HEK293 (cell line): ENCODE measurements at regions not wholly inside any gene's neighbourhood (a gene's known extent, or its start where the extent isn't known, plus 50 kb on each side); places are given as distances from the start of the nearest gene placed in this dataset.

Experiments
- CTCF ChIA-PET: fragments of 350-600 bp; formaldehyde crosslinking; extraction: SDS; loops from one replicate; lab custom pipeline; 2021; ENCODE audit warnings: antibody characterized with exemption; lab: Yijun Ruan, JAX
- POLR2A ChIA-PET: fragments of 300-600 bp; formaldehyde crosslinking; extraction: SDS; loops from one replicate; lab custom pipeline; 2020; ENCODE audit warnings: antibody characterized with exemption, inconsistent platforms; lab: Yijun Ruan, JAX
- H3K27ac ChIP-seq: fragments of 200-500 bp; sonication (Bioruptor generic); 2 replicates; pipeline ENCODE4 v1.5.1; 2014; ENCODE audit warnings: low read depth, low read length, control low read depth, inconsistent platforms; ENCODE audit errors: extremely low read depth
- H3K36me3 ChIP-seq, 2 experiments: fragments of 200-500 bp in 1 of 2; sonication (Bioruptor generic) in 1 of 2; 1 replicate in 1 of 2; 2 replicates in 1 of 2; pipeline ENCODE4 v1.5.1; 2014 to 2017; ENCODE audit warnings: inconsistent platforms in 2 of 2, low read length in 2 of 2; ENCODE audit not compliant: control insufficient read depth in 2 of 2, insufficient read depth in 1 of 2
- H3K4me1 ChIP-seq: fragments of 200-500 bp; sonication (Bioruptor generic); 2 replicates; pipeline ENCODE4 v1.5.1; 2014; ENCODE audit warnings: mild to moderate bottlenecking, low read length, inconsistent platforms; ENCODE audit not compliant: control insufficient read depth, insufficient read depth
- H3K4me3 ChIP-seq: 2 replicates; pipeline ENCODE4 v1.5.1; 2011; ENCODE audit warnings: low read depth, mild to moderate bottlenecking, control low read depth, low read length, moderate library complexity
- H3K9me3 ChIP-seq: fragments of 200-500 bp; sonication (Bioruptor generic); 2 replicates; pipeline ENCODE4 v1.5.1; 2014; ENCODE audit warnings: low read depth, low read length, inconsistent platforms; ENCODE audit not compliant: control insufficient read depth, insufficient read depth
- BCL11A ChIP-seq: fragments of 450-650 bp; formaldehyde crosslinking; IDR thresholded peaks from 2 replicates; pipeline ENCODE4 v1.5.1; 2016; ENCODE audit warnings: low read depth, missing biosample characterization, missing genetic modification characterization
- BCL6B ChIP-seq: fragments of 450-650 bp; formaldehyde crosslinking; IDR thresholded peaks from 2 replicates; pipeline ENCODE4 v1.5.1; 2017; ENCODE audit warnings: missing biosample characterization, missing genetic modification characterization
- GLI2 ChIP-seq: fragments of 450-650 bp; formaldehyde crosslinking; IDR thresholded peaks from 2 replicates; pipeline ENCODE4; 2017; ENCODE audit warnings: missing biosample characterization, missing genetic modification characterization, low read depth, borderline replicate concordance
- GLIS1 ChIP-seq: fragments of 450-650 bp; formaldehyde crosslinking; IDR thresholded peaks from 2 replicates; pipeline ENCODE4 v1.5.1; 2016; ENCODE audit warnings: missing biosample characterization, missing genetic modification characterization
- GLIS2 ChIP-seq: fragments of 450-650 bp; formaldehyde crosslinking; IDR thresholded peaks from 2 replicates; pipeline ENCODE4 v1.5.1; 2016; ENCODE audit warnings: missing biosample characterization, missing genetic modification characterization
- KLF17 ChIP-seq: fragments of 450-650 bp; formaldehyde crosslinking; IDR thresholded peaks from 2 replicates; pipeline ENCODE4 v1.5.1; 2016; ENCODE audit warnings: missing biosample characterization, missing genetic modification characterization
- MYNN ChIP-seq: fragments of 450-650 bp; formaldehyde crosslinking; IDR thresholded peaks from 2 replicates; pipeline ENCODE4 v1.5.1; 2016; ENCODE audit warnings: missing biosample characterization, missing genetic modification characterization, borderline replicate concordance
- PRDM1 ChIP-seq: fragments of 450-650 bp; formaldehyde crosslinking; IDR thresholded peaks from 2 replicates; pipeline ENCODE4; 2016; ENCODE audit warnings: missing biosample characterization, missing genetic modification characterization
- SETDB1 ChIP-seq: IDR thresholded peaks from one replicate; pipeline ENCODE4 v1.6.1; 2017; ENCODE audit warnings: mild to moderate bottlenecking, low read length, moderate library complexity, mixed read lengths; ENCODE audit not compliant: insufficient read length
- SP7 ChIP-seq: fragments of 450-650 bp; formaldehyde crosslinking; IDR thresholded peaks from 2 replicates; pipeline ENCODE4 v1.5.1; 2016; ENCODE audit warnings: missing biosample characterization, missing genetic modification characterization
- WT1 ChIP-seq: fragments of 450-650 bp; formaldehyde crosslinking; IDR thresholded peaks from 2 replicates; pipeline ENCODE4 v1.5.1; 2016; ENCODE audit warnings: missing biosample characterization, missing genetic modification characterization
- YY1 ChIP-seq: fragments of 450-650 bp; formaldehyde crosslinking; IDR thresholded peaks from 2 replicates; pipeline ENCODE4 v1.5.1; 2018; ENCODE audit warnings: missing biosample characterization, missing genetic modification characterization
- YY2 ChIP-seq: fragments of 450-650 bp; formaldehyde crosslinking; IDR thresholded peaks from 2 replicates; pipeline ENCODE4 v1.5.1; 2016; ENCODE audit warnings: missing biosample characterization, missing genetic modification characterization
- ZIC2 ChIP-seq: fragments of 450-650 bp; formaldehyde crosslinking; IDR thresholded peaks from 2 replicates; pipeline ENCODE4 v1.5.1; 2016; ENCODE audit warnings: missing biosample characterization, missing genetic modification characterization
- ZNF121 ChIP-seq: fragments of 450-650 bp; formaldehyde crosslinking; IDR thresholded peaks from 2 replicates; pipeline ENCODE4 v1.5.1; 2016; ENCODE audit warnings: missing biosample characterization, missing genetic modification characterization
- ZNF146 ChIP-seq: fragments of 450-650 bp; formaldehyde crosslinking; IDR thresholded peaks from 2 replicates; pipeline ENCODE4 v1.5.1; 2016; ENCODE audit warnings: missing biosample characterization, missing genetic modification characterization
- ZNF157 ChIP-seq: fragments of 450-650 bp; formaldehyde crosslinking; IDR thresholded peaks from 2 replicates; pipeline ENCODE4 v1.5.1; 2016; ENCODE audit warnings: missing biosample characterization, missing genetic modification characterization
- ZNF211 ChIP-seq: fragments of 450-650 bp; formaldehyde crosslinking; IDR thresholded peaks from 2 replicates; pipeline ENCODE4 v1.5.1; 2016; ENCODE audit warnings: low read depth, missing biosample characterization, missing genetic modification characterization
- ZNF433 ChIP-seq: fragments of 450-650 bp; formaldehyde crosslinking; IDR thresholded peaks from 2 replicates; pipeline ENCODE4 v1.5.1; 2016; ENCODE audit warnings: missing biosample characterization, missing genetic modification characterization, low read depth
- ZNF521 ChIP-seq: fragments of 450-650 bp; formaldehyde crosslinking; IDR thresholded peaks from 2 replicates; pipeline ENCODE4 v1.5.1; 2017; ENCODE audit warnings: missing biosample characterization, mild to moderate bottlenecking, missing genetic modification characterization
- ZNF530 ChIP-seq: fragments of 450-650 bp; formaldehyde crosslinking; IDR thresholded peaks from 2 replicates; pipeline ENCODE4 v1.5.1; 2016; ENCODE audit warnings: low read depth, missing biosample characterization, missing genetic modification characterization
- ZNF549 ChIP-seq: fragments of 450-650 bp; IDR thresholded peaks from 2 replicates; pipeline ENCODE4 v1.5.1; 2018; ENCODE audit warnings: missing biosample characterization, missing genetic modification characterization, mild to moderate bottlenecking, inconsistent platforms, moderate library complexity
- ZNF561 ChIP-seq: fragments of 450-650 bp; IDR thresholded peaks from 2 replicates; pipeline ENCODE4 v1.5.1; 2018; ENCODE audit warnings: missing biosample characterization, missing genetic modification characterization, borderline replicate concordance
- ZNF571 ChIP-seq: fragments of 450-650 bp; formaldehyde crosslinking; IDR thresholded peaks from 2 replicates; pipeline ENCODE4 v1.5.0; 2017; ENCODE audit warnings: missing biosample characterization, missing genetic modification characterization
- ZNF580 ChIP-seq: fragments of 450-650 bp; formaldehyde crosslinking; IDR thresholded peaks from 2 replicates; pipeline ENCODE4 v1.5.1; 2016; ENCODE audit warnings: missing biosample characterization, missing genetic modification characterization
- ZNF645 ChIP-seq: fragments of 450-650 bp; formaldehyde crosslinking; IDR thresholded peaks from 2 replicates; pipeline ENCODE4; 2016; ENCODE audit warnings: missing biosample characterization, missing genetic modification characterization
- ZNF658 ChIP-seq: fragments of 450-650 bp; formaldehyde crosslinking; IDR thresholded peaks from 2 replicates; pipeline ENCODE4; 2016; ENCODE audit warnings: missing biosample characterization, missing genetic modification characterization
- ZNF768 ChIP-seq: fragments of 450-650 bp; formaldehyde crosslinking; IDR thresholded peaks from 2 replicates; pipeline ENCODE4 v1.5.1; 2018; ENCODE audit warnings: missing biosample characterization, mild to moderate bottlenecking, missing genetic modification characterization
- ZNF791 ChIP-seq: fragments of 450-650 bp; formaldehyde crosslinking; IDR thresholded peaks from 2 replicates; pipeline ENCODE4 v1.5.1; 2016; ENCODE audit warnings: missing biosample characterization, missing genetic modification characterization
- ZSCAN16 ChIP-seq: fragments of 450-650 bp; formaldehyde crosslinking; IDR thresholded peaks from 2 replicates; pipeline ENCODE4 v1.5.1; 2016; ENCODE audit warnings: missing biosample characterization, missing genetic modification characterization
- TF ChIP-seq, protein P1 (sequence below): sonication (generic); formaldehyde crosslinking; IDR thresholded peaks from 2 replicates; pipeline ENCODE4 v1.8.1; 2022; ENCODE audit warnings: mild to moderate bottlenecking, moderate library complexity, missing genetic modification reagents

GRCh38 chr12:89189448-89189847 lies 162.9 kb downstream of the DUSP6 start:
- POLR2A ChIA-PET = no interaction called here
- Histone ChIP-seq H3K9me3 (no peaks in the 10 kb centered on the region; the same call in 1 of the 2 replicates), H3K27ac (no peak overlapping the region), H3K4me1 (no peaks in the 10 kb centered on the region), H3K36me3 (no peaks in the 10 kb centered on the region), H3K4me3 (no peak overlapping the region)
- no peak for TF ChIP-seq GLIS2 (tag by site-specific recombination)
- peak; percentile 47 for TF ChIP-seq SETDB1
- TF ChIP-seq ZNF549 (tag by site-specific recombination) = 0 out of 2 replicates have a peak, but pooled peaks have one; percentile 34
- TF ChIP-seq ZNF433 (tag by site-specific recombination) = no peak
- CTCF ChIA-PET = no interaction called here

DNA sequence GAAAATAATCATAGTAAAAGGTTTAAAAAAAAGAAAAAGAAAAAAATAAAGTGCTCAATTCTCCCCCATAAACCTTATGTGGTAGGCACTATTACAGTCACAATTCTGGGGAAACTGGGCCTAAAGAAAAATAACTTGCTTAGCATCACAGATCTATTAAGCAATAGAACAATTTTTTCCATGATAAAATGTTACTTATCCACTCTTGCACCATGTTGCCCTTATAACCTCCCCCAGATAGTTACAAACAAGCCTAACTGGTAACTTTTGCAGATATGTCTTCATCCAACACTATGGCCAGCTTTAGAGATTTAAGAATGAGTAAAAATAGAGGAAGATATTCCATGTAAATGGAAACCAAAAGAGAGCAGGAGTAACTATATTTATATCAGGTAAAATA lies 164.8 kb downstream of the DUSP6 start:
- no peak overlapping the region for H3K4me3 ChIP-seq
- no peaks in the 10 kb centered on the region; the same call in 1 of the 2 replicates for H3K9me3 ChIP-seq
- POLR2A ChIA-PET = no interaction called here
- H3K36me3 ChIP-seq = no peaks in the 10 kb centered on the region
- no peaks in the 10 kb centered on the region for H3K4me1 ChIP-seq
- TF ChIP-seq ZIC2 (tag by site-specific recombination) (no peak), ZNF658 (tag by site-specific recombination) (no peak), ZNF571 (tag by site-specific recombination) (no peak), YY1 (tag by site-specific recombination) (no peak), GLIS1 (tag by site-specific recombination) (no peak), ZNF645 (no peak), ZNF146 (no peak), ZNF157 (no peak), ZNF580 (no peak), WT1 (no peak), PRDM1 (tag by site-specific recombination) (no peak)
- TF ChIP-seq, all 188 proteins: peak for 0
- no peak overlapping the region for H3K27ac ChIP-seq
- CTCF ChIA-PET = no interaction called here

- H3K9me3 ChIP-seq = no peaks in the 10 kb centered on the region; the same call in 1 of the 2 replicates
- CTCF ChIA-PET = interaction anchor here (1.1 kb wide), 1 partner anchor 277 kb away, joined by 4 read pairs; no protein-coding TSS in a partner anchor
- H3K4me1 ChIP-seq = no peaks in the 10 kb centered on the region
- TF ChIP-seq, protein P1, sequence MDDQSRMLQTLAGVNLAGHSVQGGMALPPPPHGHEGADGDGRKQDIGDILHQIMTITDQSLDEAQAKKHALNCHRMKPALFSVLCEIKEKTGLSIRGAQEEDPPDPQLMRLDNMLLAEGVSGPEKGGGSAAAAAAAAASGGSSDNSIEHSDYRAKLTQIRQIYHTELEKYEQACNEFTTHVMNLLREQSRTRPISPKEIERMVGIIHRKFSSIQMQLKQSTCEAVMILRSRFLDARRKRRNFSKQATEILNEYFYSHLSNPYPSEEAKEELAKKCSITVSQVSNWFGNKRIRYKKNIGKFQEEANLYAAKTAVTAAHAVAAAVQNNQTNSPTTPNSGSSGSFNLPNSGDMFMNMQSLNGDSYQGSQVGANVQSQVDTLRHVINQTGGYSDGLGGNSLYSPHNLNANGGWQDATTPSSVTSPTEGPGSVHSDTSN = no peak
- TF ChIP-seq ZNF561 (tag by site-specific recombination) (no peak), SP7 (tag by site-specific recombination) (no peak), KLF17 (no peak), ZSCAN16 (tag by site-specific recombination) (no peak), ZNF211 (tag by site-specific recombination) (no peak), ZNF791 (tag by site-specific recombination) (no peak), ZNF768 (tag by site-specific recombination) (no peak), ZNF571 (tag by site-specific recombination) (no peak), BCL6B (tag by site-specific recombination) (no peak), ZNF530 (no peak), ZNF121 (tag by site-specific recombination) (no peak), GLI2 (tag by site-specific recombination) (no peak), GLIS1 (tag by site-specific recombination) (no peak), MYNN (tag by site-specific recombination) (no peak), ZNF521 (tag by site-specific recombination) (no peak), BCL11A (no peak), YY2 (tag by site-specific recombination) (no peak)
- H3K36me3 ChIP-seq = no peaks in the 10 kb centered on the region
- H3K27ac ChIP-seq = no peak overlapping the region
- H3K4me3 ChIP-seq = no peak overlapping the region
- POLR2A ChIA-PET = no interaction called here
Observed at GRCh38 chr12:89185889-89186288, 166.4 kb downstream of the DUSP6 start.
